Right lobe of liver (tissue), 6 donors: ENCODE measurements at regions not wholly inside any gene's neighbourhood (a gene's known extent, or its start where the extent isn't known, plus 50 kb on each side); places are given as distances from the start of the nearest gene placed in this dataset.
A peak's percentile ranks its signal among the peaks of the same experiment; 100 is the strongest.

Experiments used
- ATAC-seq, 4 donors: fragments of 200-7000 bp; cut with Tn5 transposase; one replicate each; pipeline ENCODE4 v1.9.1; 2020; ENCODE audit warnings: mild to moderate bottlenecking in 4 of 4, moderate library complexity in 4 of 4
- DNase-seq, 3 donors: peaks; one replicate each; pipeline ENCODE4 v3.0.0-alpha.2; 2020
- H3K27ac ChIP-seq, 3 donors: fragments of 200-600 bp; one replicate each; pipeline ENCODE4 v1.8.0; 2022
- H3K27me3 ChIP-seq, 2 donors: fragments of 200-600 bp; one replicate each; pipeline ENCODE4 v1.8.0; 2022
- H3K36me3 ChIP-seq, 4 donors: fragments of 200-600 bp; sonication (generic) in 1 of 4; one replicate each; pipeline versions ENCODE4 v1.5.1 to v1.8.0; 2017 to 2022; ENCODE audit warnings: control low read depth in 1 of 4
- H3K4me1 ChIP-seq, 4 donors: fragments of 200-600 bp; sonication (generic) in 1 of 4; one replicate each; pipeline versions ENCODE4 v1.5.1 to v1.8.0; 2017 to 2022; ENCODE audit warnings: control low read depth in 1 of 4
- H3K4me3 ChIP-seq, 3 donors: fragments of 200-600 bp; one replicate each; pipeline ENCODE4 v1.8.0; 2022
- H3K9me3 ChIP-seq, 4 donors: fragments of 200-600 bp; sonication (generic) in 1 of 4; one replicate each; pipeline versions ENCODE4 v1.5.1 to v1.8.0; 2017 to 2022; ENCODE audit warnings: control low read depth in 1 of 4
- POLR2A ChIP-seq: fragments of 450-650 bp; IDR thresholded peaks from one replicate; pipeline ENCODE4 v1.6.1; 2017; ENCODE audit warnings: antibody characterized with exemption, mild to moderate bottlenecking
- whole genome bisulfite sequencing: methylation state at CpG from one replicate; pipeline ENCODE4 v1.1.6; 2018; ENCODE audit warnings: low coverage, low lambda C conversion rate; ENCODE audit not compliant: insufficient coverage; ENCODE audit errors: missing lambda C conversion rate; 5-methylcytosine and 5-hydroxymethylcytosine counted together
- intact Hi-C, 2 donors: fragments of 100-400 bp; cut with DNase I; formaldehyde crosslinking; loops; one replicate each; pipeline versions ENCODE4 v1.11.2 to v1.14.1; 2022
- TF ChIP-seq, protein P1 (sequence below), 4 donors: fragments of 200-600 bp in 3 of 4; fragments of 450-650 bp in 1 of 4; IDR thresholded peaks; one replicate each; pipeline versions ENCODE4 v1.5.1 to v1.8.0; 2016 to 2022; ENCODE audit warnings: antibody characterized with exemption in 4 of 4, mild to moderate bottlenecking in 2 of 4
- donor health status: DM: no; HTN: yes; CAD: no.
- donor health status: DM: no; HTN: no; CAD: no.
- donor health status: DM: no; HTN: no; CAD: no.
- donor health status: DM: no; HTN: yes; CAD: no.
- donor health status: DM: no; HTN: yes; CAD: no.

DNA sequence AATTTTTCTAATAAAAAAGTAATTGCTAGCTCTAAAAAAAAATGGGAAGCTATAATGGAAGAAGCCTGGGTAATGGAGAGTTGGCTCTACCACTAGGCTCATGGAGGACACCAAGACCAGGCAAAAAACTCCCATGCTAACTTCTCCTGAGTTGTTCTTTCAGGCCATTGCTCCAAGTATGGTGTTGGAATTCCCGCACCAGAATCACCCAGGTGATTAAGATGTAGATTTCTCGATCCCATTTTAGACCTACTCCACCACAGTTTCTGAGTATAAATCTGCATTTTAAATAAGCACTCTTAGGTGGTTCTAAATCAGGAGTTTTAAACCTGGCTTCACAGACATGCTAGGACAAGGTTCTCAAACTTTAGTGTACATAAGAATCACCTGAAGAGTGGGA lies 221.0 kb downstream of the EMP1 start:
- DNase-seq: no peak
- H3K36me3 ChIP-seq: no peaks in the 10 kb centered on the region
- intact Hi-C loops: no loop called here
- H3K4me1 ChIP-seq: no peaks in the 10 kb centered on the region
- H3K27ac ChIP-seq: no peak overlapping the region
- ATAC-seq: no peak
- 67% methylated on average over 2 of the region's 2 CpGs for whole genome bisulfite sequencing
- no peaks in the 10 kb centered on the region for H3K9me3 ChIP-seq
- TF ChIP-seq, protein P1, sequence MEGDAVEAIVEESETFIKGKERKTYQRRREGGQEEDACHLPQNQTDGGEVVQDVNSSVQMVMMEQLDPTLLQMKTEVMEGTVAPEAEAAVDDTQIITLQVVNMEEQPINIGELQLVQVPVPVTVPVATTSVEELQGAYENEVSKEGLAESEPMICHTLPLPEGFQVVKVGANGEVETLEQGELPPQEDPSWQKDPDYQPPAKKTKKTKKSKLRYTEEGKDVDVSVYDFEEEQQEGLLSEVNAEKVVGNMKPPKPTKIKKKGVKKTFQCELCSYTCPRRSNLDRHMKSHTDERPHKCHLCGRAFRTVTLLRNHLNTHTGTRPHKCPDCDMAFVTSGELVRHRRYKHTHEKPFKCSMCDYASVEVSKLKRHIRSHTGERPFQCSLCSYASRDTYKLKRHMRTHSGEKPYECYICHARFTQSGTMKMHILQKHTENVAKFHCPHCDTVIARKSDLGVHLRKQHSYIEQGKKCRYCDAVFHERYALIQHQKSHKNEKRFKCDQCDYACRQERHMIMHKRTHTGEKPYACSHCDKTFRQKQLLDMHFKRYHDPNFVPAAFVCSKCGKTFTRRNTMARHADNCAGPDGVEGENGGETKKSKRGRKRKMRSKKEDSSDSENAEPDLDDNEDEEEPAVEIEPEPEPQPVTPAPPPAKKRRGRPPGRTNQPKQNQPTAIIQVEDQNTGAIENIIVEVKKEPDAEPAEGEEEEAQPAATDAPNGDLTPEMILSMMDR (IDR thresholded peaks at IDR 0.05): no peak
- no peak for TF ChIP-seq POLR2A
- no peak overlapping the region for H3K4me3 ChIP-seq
- H3K27me3 ChIP-seq: no peaks in the 10 kb centered on the region

DNA sequence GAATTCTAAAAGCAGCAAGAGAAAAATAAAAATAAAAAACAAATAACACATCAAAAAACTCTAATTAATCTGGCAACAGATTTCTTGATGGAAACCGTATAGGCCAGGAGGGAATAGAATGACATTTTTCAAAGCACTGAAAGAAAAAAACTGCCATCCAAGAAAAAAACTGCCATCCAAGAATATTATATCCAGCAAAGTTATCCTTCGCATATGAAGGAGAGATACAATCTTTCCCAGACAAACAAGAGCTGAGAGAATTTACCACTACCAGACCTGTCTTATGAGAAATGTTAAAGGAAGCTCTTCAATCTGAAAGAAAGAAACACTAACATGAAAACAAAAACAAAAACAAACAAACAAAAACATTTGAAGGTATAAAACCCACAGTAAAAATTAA lies 214.8 kb downstream of the EMP1 start:
- no peaks in the 10 kb centered on the region for H3K27me3 ChIP-seq
- H3K27ac ChIP-seq: no peak overlapping the region
- ATAC-seq: no peak
- no peaks in the 10 kb centered on the region for H3K4me1 ChIP-seq
- no peak for DNase-seq
- no peak overlapping the region for H3K4me3 ChIP-seq
- H3K9me3 ChIP-seq: no peaks in the 10 kb centered on the region
- 73% methylated on average over 2 of the region's 2 CpGs for WGBS
- intact Hi-C loops: no loop called here
- no peak for TF ChIP-seq POLR2A
- TF ChIP-seq, protein P1 (IDR thresholded peaks at IDR 0.05): no peak
- H3K36me3 ChIP-seq: no peaks in the 10 kb centered on the region

DNA sequence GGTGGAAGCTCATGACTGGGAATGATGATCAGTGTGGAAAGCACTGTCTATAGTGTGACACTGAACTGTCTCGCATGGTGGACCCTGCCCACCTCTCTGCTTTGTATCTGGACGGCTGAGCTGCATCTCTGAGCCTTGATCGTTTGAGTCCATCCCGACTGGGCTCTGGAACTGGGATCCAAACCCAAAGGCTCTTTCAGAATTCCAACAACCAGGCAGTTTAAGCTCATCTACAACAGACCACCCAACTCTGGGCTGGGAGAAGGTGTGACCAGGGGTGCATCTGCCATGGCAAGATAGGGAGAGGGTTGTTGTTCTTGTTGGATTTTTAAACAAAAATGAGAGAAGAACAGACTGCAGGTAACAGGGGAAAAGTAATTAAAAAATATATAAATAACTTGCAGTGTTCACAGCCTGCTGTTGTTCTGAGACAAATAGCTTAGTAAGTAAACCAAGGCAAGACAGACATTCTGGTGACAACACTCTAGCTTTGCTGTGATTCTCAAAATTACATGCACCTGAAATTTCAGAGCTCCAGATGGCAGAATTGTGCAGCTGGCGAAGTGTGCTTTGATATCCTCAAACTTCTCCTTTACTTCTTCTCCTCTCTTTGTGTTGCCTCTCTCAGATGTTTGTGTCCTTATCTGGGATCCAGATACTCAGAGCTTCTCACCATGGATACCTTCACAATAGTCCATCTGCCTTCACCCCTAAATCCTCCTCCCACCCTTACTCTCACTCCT lies 209.6 kb downstream of the EMP1 start:
- no peaks in the 10 kb centered on the region for H3K4me1 ChIP-seq
- ATAC-seq (peak in 3 of 4 donors; percentile 43 to 67 (median 67)), DNase-seq (no peak)
- no peaks in the 10 kb centered on the region for H3K27me3 ChIP-seq
- H3K36me3 ChIP-seq: no peaks in the 10 kb centered on the region
- WGBS: 72% methylated on average over 3 of the region's 5 CpGs
- no peak overlapping the region for H3K4me3 ChIP-seq
- H3K9me3 ChIP-seq: no peaks in the 10 kb centered on the region
- TF ChIP-seq, protein P1 (IDR thresholded peaks at IDR 0.05): peak; percentile 18 to 40 (median 32)
- TF ChIP-seq POLR2A: no peak
- intact Hi-C loops: no loop called here
- no peak overlapping the region for H3K27ac ChIP-seq

DNA sequence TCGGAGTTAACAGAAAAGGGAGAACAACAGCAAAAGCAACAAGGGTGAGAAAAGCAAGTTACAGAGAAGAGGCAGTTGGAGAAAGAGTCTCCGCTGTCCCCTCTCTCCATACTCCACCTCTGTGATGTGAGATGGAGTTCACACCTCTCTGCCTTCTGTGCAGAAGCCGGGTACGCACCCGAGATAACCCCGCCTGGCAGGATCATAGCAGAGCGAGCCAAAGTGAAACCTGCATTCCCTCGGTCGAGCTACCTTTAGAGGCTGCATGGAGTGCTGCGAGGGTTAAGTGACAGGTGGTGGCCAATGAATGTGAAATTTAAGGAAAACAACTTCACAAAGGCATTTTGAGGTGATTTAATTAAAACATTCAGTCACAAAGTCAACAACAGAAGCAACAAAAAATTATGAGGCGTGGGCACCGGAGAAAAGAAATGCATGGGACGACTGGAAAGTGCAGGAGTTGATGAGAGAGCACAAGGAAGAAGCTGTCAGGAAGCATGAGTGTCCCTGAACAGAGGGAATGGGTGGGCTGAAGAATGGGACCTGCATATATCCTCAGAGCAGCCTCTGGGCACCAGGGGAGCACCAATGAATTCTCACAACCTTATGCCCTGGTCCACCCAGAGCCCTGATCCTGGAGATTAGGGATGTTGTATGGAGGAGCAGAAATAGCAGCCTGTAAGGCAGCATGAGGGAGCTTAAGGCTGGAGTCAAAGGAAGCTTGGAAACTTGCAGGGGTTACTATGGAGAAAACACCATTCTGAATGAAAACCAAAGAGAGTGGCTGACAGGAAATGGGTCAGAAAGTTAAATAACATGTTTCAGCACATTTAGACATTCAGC lies 208.3 kb downstream of the EMP1 start:
- no peak overlapping the region for H3K4me3 ChIP-seq

More for the DNA sequence above, 208.3 kb downstream of the EMP1 start:
- TF ChIP-seq, protein P1 (IDR thresholded peaks at IDR 0.05): no peak
- no peak for TF ChIP-seq POLR2A
- H3K27me3 ChIP-seq: no peaks in the 10 kb centered on the region
- H3K36me3 ChIP-seq: no peaks in the 10 kb centered on the region
- ATAC-seq: peak in 3 of 4 donors; percentile 61 to 80 (median 65)
- 47% methylated on average over 8 of the region's 13 CpGs for WGBS
- H3K9me3 ChIP-seq: no peaks in the 10 kb centered on the region
- H3K27ac ChIP-seq: no peak overlapping the region
- no peaks in the 10 kb centered on the region for H3K4me1 ChIP-seq
- no peak for DNase-seq
- intact Hi-C loops: no loop called here
